ENCODE measurements at regions not wholly inside any gene's neighbourhood (a gene's known extent, or its start where the extent isn't known, plus 50 kb on each side); places are given as distances from the start of the nearest gene placed in this dataset.
"Not testable (repeated sequence)": the region's sequence is repeated elsewhere in the genome, so short reads cannot be mapped to it uniquely, and the experiment has no call there.

DNA sequence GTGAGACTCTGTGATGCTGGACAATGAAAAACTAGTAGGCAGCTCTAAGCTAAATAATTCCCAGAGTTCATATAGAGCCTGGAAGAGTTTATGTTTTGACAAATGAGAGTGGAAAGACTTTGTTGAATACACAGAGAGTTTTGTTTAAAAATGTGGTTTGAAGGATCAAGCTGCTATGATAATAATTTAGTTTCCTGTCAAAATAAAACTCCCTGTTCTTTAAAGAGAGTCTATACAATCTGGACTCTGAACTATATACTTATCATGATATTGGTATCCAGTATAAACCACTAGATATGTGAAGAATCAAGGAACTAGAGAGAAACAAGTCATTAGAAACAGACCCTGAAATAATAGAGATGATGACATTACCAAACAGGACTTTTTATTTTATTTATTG, 158.6 kb downstream of the C4orf33 start:
- DNase-seq (ENCODE audit: low read depth), result no peak

DNA sequence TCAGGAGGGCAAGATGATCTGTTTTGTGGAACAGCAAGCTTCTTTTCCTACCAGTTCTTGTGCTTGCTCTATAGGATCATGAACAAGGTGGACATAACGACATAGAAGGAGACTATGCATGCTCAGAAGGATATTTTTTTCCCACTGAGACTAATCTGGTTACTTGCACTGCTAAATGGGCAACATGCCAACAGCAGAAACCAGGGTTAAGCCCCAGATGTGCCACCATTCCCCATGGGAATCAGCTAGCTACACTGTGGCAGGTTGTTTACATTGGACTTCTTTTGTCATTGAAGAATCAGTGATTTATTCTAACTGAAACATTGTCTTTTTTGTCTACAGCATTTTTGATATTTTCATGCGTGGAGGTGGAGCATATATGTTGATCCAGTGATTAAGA, 165.6 kb downstream of the C4orf33 start:
- DNase-seq (ENCODE audit: low read depth), result no peak

DNA sequence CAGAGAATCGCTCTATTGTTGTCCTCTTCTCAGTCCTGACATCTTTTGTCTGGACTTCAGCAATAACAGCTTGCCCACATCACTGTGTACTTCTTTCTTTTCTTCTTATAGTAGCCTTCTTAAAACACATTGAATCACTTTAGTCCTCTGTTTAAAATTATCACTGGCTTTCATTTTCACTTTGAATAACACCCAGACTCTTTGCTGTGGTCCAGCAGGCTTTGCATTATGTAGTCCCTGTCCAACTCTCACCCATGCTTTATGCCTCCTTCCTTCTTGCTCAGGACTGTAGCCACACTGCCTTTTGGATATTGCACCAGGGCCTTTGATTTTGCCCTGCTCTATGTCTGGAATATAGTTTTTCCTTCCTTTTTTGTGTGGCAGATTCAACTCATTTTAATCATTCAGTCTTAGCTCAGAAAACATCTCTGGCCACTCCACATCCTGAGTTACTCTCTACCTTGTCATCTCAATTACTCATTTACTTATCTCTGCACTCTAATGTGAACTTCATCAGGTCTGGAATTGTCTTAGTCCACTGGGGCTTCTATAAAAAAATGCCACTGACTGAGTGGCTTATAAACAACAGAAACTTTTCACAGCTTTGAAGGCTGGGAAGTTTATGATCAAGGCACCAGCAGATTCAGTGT, 168.2 kb downstream of the C4orf33 start:
- DNase-seq (ENCODE audit: low read depth), result no peak

DNA sequence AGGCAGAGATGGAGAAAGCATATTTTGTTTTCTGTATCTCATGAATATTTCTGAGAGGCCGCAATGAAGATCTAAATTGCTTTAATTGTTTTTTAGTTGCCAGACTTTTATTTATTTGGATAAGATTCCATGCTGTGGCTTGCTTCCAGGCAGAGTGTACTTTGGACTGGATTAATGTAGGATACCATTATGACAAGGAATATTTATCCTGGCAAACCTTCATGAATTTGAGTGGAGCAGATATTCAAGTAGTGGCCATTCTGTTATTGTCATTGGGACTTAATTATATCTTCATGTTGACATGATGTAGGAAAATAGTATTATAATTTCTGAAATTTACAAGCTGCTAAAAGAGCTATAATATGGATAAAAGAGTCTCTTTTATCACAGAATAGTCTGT, 182.9 kb downstream of the C4orf33 start:
- DNase-seq (ENCODE audit: low read depth), result no peak

DNA sequence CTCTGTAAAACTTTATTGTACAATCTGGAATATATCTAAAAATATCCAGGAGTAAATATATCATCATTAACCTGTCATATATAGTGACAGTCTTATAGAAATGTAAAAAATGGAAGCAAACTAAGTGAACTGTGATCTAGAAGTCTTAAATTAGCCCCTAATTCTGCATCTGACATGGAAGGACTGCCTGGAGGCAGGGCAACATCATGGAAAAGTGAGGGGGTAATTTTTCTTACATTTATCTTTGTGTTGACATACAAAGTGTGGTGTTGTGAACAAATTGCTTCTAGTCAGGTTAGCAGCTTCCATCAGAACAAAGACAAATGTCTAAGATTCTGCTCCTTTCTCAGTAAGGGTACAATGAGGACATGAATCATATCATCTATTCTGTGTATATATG, 186.3 kb downstream of the C4orf33 start:
- no peak for DNase-seq (ENCODE audit: low read depth)

DNA sequence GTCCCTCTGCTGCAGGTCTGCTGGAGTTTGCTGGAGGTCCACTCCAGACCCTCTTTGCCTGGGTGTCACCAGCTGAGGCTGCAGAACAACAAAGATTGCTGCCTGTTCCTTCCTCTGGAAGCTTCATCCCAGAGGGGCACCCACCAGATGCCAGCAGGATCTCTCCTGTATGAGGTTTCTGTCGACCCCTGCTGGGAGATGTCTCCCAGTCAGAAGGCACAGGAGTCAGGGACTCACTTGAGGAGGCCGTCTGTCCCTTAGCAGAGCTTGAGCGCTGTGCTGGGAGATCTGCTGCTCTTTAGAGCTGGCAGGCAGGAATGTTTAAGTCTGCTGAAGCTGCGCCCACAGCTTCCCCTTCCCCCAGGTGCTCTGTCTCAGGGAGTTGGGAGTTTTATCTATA, 196.2 kb downstream of the C4orf33 start:
- not testable (repeated sequence) for DNase-seq (ENCODE audit: low read depth)

DNA sequence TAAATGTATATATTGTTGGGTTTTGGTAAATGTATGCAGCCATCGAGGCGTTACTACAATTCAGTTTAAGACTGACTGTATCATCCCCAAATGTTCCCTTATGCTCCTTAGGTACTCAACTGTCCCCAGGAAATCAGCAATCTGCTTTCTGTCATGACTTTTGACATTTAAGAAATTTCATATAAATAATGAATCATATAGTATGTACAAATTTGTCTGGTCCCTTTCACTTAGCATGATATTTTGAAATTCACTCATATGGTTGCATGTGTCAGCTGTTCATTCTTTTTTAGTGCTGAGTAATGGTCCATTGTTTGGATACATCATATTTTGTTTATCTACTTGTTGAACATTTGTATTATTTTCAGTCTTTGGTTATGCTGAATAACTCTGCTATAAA, 218.8 kb downstream of the C4orf33 start:
- no peak for DNase-seq (ENCODE audit: low read depth)

DNA sequence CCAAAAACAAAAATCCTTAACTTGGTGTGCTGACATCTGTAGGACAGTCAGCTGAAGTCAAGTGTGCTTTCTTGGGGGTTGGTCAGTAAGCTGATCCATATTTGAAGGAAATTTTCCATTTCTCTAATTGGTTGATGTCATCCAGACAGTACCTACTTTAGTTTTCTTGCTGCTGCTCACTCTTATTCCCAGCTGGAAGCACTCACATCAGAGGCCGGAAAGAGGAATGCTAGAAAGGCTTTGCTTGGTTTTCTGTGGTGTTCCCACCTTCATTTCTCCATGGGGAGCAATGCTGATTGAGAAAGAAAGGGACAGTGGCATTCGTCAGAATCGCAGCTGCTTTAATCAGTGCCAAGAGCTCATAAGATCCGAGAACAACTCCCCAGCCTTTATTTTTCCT, 227.0 kb downstream of the C4orf33 start:
- DNase-seq (ENCODE audit: low read depth), result no peak

DNA sequence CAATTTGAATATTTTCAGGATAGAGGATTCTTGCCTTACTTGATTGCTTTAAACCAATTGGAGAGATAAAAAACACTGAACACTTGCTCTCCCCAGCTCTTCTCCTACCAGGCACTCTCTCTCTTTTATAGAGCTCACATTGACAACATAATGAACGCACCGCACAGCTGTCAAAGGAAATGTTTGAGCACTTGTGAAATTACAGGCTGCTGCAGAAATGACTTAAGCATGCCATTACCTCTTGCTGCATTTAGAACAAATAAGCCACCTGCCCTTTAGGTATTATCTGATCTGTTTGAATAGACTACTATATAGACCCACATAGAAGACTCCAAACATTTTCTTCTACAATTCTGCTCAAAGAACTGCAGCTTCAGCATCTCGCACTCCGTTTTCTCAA, 227.7 kb downstream of the C4orf33 start:
- no peak for DNase-seq (ENCODE audit: low read depth)

DNA sequence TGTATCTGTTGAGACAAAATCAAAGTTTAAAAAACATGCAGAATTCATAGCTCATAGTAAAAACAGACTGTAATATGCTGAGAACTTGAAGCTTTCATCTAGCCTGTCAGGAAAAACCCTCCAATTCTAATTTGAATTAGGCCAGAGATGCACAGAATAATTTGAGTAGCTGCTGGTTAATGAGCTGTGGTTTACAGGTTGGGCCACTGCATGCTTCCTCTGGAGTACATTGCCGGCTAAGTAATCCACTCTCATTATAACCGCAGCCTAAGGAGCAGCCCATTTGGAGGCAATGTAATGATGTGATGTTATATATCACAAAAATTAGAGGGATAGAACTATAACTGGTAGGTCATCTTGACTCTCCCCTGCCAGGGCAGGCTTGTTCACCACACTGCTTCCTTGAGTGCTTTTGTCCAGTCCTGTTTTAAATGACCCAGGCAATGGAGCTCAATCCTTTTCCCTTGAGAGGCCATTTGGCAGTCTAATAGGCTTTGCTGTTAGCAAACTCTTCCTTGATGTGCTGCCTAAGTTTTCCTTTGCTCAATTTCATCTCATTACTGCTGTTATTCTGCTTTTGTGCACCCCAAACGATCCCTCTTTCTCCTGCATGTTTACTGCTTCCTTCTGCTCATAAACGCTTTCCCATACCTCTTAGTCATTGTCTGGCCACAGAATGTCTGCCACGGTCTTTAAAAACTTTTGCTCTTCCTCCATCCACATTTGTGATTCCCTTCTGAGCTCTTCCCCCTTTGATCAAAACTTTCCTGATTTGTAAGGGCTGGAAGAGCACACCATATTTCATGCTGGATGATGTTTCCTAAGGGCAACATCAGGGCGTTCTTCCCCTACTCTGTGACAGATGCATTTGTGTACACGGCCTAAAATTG, 230.9 kb downstream of the C4orf33 start:
- DNase-seq (ENCODE audit: low read depth), result no peak

DNA sequence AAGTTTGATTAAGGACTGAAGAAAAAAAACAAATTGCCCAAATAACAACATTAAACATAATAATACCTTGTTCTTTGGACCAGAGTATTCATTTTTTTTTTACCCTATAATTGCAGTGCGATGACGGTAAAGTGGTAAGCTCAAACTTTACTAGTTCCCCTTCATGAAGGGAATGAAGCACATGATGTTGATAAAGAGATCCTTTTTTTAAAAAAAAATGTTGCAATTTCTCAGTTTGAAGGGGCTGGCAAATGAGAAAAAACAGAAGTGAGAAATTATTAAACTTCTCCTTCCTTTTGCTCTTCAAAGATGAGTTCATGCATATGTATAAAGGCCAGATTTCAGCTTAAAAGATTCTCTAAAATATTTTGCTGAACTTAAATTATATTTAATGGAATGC, 231.7 kb downstream of the C4orf33 start:
- DNase-seq (ENCODE audit: low read depth), result no peak

DNA sequence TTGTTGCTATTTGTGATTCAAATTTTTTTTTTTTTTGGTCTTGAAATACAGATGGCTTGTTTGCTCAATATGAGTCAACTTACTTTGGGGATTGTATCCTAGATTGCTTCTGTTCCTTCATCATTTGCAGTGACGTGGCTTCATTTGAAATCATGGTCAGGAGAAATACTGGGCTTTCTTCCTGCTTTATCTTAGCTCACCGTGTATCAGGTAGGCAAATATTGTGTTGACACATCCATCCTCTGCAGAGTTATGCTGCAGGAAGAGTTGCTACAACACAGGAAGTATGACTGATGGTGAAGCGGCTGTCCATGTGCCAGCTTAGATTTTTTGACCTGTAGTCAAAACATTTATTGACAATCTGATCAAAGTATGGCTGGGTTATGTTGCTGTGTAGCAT, 232.2 kb downstream of the C4orf33 start:
- no peak for DNase-seq (ENCODE audit: low read depth)

DNA sequence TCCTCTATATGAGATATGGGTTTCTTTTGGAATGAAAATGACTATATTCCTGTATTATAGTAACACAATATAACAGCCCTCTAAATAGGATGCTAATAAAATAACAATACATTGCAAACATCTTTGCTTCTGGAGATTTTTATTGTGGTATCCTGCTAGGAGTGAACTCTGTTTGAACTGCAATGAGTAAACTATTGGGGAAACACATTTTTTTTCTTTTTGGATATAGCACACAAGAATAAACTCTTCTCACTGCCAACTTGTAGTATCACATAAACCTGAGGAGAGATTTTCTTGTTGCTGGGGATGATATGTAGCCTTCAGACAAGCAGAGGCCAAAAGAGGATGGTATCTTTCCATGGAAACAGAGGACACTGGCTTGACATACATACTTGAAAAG, 238.2 kb downstream of the C4orf33 start:
- no peak for DNase-seq (ENCODE audit: low read depth)

DNA sequence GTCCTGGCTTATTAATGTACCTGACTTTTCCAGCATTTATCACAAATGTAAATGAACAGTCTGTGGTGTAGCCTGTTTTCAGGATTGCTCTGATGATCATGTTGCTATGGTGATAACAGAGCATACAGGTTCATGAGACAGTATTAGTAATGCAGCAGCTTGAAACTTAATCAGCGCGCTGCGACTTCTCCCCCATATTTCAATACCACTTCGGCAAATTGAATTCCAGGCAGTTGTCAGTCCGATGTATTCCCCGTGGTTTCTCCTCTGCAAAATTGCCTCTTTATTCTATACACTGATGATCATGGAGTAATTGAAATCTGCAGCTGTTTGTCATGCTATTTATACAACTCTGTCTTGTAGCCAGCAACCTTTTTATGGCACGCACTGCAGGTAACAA, 239.3 kb downstream of the C4orf33 start:
- no peak for DNase-seq (ENCODE audit: low read depth)

DNA sequence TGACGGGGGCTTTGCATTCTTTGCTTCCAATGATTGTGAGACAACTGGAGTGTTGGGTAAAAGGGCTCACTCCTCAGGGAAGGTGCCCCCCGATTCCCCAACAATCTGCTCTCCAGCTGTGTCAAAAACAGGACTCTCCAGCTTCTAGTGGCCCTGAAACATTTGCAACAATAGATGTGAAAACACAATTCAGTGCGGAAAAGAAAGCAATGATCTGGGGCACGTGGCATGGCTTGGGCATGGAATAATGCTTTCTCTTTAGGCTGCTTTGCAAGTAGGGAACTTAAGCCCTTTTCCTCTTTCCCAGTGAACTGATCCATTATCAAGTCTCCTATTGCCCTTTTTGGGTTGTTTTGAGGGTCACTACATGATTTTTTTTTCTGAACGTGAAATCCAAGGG, 239.9 kb downstream of the C4orf33 start:
- DNase-seq (ENCODE audit: low read depth), result no peak

DNA sequence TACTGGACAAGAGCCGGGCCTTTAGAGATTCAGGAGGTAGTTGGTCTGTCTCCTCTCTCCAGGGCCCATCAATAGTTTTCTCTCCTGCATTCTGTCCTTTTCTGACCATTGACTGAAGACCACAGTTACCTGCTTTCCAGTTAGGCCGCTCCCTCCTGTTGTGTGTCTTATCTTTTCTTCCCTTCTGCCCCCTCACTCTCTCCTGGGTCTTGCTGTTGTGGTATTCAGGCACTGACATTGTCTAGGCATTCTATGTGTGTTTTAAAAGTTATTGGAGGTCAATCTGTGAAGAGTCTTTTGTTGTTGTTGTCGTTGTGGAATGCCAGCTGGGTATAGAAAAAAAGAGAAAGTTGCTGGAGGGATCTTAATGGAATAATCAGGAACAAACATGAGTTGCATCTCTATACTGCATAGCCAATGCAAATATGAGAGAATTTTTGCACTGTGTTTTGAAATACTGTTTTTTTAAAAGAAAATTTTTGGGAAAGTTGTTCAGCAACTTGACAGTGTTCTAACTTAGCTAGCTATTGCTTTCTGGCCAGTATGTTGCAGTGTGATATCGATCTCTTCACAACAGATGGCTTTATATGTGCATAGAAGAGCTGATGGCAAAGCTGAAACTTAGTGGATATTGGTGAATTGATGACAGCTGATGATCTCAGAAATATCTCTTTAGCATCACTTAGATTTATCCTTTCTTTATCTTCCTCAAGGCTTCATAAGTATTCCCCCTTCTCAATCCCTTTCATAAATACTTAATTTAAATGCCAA, 240.7 kb downstream of the C4orf33 start:
- no peak for DNase-seq (ENCODE audit: low read depth)

DNA sequence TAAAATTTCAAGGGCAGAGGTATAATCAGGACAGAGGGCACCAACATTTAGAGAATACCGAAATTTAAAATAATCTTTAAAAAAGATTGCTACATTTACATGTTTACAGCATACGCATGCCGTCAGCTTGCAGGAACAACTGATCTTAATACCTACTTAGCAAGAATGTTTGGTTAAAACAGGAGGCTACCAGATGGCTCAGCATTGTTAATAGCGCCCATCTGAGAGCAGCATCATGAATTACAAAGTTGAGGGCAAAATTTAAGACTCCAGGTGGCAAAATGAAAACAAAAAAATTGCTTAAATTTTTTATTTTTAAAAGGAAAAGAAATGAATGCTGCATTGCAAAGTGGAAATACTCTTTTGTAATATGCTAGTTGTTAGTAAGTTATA, 241.3 kb downstream of the C4orf33 start:
- no peak for DNase-seq (ENCODE audit: low read depth)

DNA sequence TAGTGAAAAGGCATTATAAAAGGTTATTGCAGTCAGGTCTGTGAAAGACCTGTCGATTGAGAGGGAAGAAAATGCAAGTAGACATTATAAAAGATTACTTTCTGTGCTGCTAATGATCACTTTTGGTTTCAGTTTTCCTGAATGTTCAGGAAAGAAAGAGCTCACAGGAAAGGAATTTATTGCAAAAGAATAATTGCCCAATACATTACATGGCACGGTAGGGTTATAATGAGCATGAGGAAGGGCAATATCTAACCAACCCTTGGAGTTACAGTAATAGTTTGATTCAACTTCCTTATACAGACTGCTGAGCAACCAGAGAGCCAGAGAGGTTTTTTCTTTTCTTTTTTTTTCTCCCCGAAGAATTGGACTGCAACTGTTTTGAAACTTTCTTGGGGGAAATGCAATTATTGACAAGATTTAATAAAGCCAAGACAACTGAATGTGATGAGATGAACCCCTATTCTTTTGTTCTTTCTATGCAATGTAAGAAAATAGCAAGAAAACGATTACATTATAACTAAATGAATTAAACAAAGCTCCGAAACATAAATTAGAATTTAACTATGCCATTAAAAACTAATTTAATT, 247.0 kb downstream of the C4orf33 start:
- no peak for DNase-seq (ENCODE audit: low read depth)

DNA sequence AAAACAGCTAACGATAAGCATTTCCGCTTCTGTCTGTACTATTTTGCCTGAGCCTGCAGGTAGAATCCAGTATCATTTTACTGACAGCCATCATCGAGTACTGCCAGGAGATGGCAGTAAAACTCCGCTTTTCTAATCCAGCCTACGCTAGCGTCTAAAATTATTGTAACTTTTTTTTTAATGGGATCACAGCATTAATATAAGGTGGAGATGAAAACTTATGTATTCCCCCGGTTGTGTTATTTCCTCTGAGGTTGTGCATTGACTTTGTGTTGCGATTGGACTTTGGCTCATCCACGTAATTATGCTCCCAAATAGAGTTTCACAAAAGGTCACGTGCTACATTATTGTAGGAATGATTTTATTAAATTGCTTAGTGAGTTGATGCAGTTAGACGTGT, 248.1 kb downstream of the C4orf33 start:
- DNase-seq (ENCODE audit: low read depth), result no peak

DNA sequence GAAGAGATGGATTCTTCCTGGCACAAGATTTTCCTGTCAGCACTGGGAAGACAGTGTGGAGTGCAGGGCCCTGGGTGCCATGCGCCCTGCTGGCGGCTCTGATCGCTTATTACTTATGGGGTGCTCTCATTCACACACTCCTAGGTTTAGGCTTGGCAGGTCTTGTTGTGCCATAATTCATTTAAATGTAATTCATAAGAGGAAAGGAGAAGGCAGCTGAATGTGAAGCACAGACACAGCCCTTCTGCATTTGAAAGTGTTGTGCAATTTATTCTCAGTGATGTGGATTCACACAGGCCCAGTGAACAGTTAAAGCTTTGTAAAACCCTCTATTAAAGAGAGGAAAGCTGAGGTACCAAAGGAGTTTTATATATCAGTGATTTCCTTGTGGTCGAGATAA, 249.7 kb downstream of the C4orf33 start:
- no peak for DNase-seq (ENCODE audit: low read depth)

DNA sequence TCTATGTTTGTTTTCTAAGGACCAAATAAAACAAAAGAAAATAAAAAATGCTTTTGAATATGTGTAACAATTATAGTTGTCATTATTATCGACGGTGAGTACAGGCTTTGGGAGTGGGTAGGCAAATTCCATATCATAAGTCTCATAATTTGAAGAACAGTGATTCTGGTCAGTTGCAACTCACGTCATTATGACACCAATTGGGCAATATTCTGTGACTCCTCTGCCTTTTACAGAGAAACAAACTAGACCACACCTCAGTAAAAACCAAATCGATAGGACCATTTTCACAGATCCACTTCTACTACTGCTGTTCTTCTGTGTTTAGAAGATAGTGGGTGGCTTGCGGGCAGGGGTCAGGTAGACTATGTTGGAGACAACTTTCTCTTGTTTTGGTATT, 250.1 kb downstream of the C4orf33 start:
- DNase-seq (ENCODE audit: low read depth), result no peak

DNA sequence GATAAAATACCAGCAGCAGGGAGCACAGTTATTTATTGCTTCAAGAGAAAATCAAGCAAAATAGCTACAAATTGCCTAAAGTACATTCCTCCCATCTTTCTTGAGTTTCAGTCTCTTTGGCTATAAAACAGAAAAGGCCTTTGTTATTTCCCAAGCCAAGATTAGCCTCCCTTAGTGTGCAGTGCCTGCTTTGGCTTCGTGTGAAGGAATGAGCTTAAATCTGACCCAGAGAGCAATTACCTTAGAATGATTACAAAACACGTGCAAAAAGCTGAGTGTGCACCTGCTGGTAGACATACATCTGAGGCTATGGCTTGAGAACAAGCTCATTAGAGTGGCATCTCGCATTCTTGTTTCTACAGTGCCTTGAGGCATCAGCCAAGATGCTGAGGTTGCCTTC, 250.8 kb downstream of the C4orf33 start:
- DNase-seq (ENCODE audit: low read depth), result no peak
